Lung (tissue), 11 donors: ENCODE measurements at regions not wholly inside any gene's neighbourhood (a gene's known extent, or its start where the extent isn't known, plus 50 kb on each side); places are given as distances from the start of the nearest gene placed in this dataset.
A peak's percentile ranks its signal among the peaks of the same experiment; 100 is the strongest.

ENCODE experiments used
- ATAC-seq: fragments of 200-7000 bp; cut with Tn5 transposase; one replicate; pipeline ENCODE4 v1.9.1; 2020; ENCODE audit warnings: moderate number of reproducible peaks; ENCODE audit not compliant: insufficient read depth, low FRiP score
- DNase-seq, 3 donors: peaks; one replicate each; pipeline ENCODE4 v3.0.0-alpha.2; 2013 to 2017
- H3K27ac ChIP-seq, 2 donors: one replicate each; pipeline ENCODE4 v1.5.1; 2013; ENCODE audit warnings: mild to moderate bottlenecking in 2 of 2, moderate library complexity in 2 of 2, control low read depth in 1 of 2, inconsistent platforms in 1 of 2, low read depth in 1 of 2, low read length in 1 of 2
- H3K27me3 ChIP-seq, 3 donors: one replicate each; pipeline ENCODE4 v1.5.1; 2013; ENCODE audit warnings: low read length in 2 of 3; ENCODE audit not compliant: control insufficient read depth in 3 of 3, insufficient read depth in 3 of 3
- H3K36me3 ChIP-seq, 4 donors: one replicate each; pipeline ENCODE4 v1.5.1; 2013; ENCODE audit warnings: low read length in 4 of 4, mild to moderate bottlenecking in 1 of 4, moderate library complexity in 1 of 4; ENCODE audit not compliant: control insufficient read depth in 4 of 4, insufficient read depth in 4 of 4
- H3K4me1 ChIP-seq, 5 donors: one replicate each; pipeline ENCODE4 v1.5.1; 2013; ENCODE audit warnings: low read length in 5 of 5, mild to moderate bottlenecking in 2 of 5, moderate library complexity in 1 of 5; ENCODE audit not compliant: control insufficient read depth in 5 of 5, insufficient read depth in 5 of 5
- H3K4me3 ChIP-seq: one replicate; pipeline ENCODE4 v1.5.1; 2013; ENCODE audit warnings: mild to moderate bottlenecking, control low read depth, moderate library complexity
- H3K9ac ChIP-seq, 2 donors: one replicate each; pipeline ENCODE4 v1.5.1; 2013; ENCODE audit warnings: low read length in 2 of 2, control low read depth in 1 of 2; ENCODE audit not compliant: insufficient read depth in 1 of 2
- H3K9me3 ChIP-seq, 4 donors: one replicate each; pipeline ENCODE4 v1.5.1; 2013; ENCODE audit warnings: low read length in 3 of 4, mild to moderate bottlenecking in 1 of 4, moderate library complexity in 1 of 4; ENCODE audit not compliant: control insufficient read depth in 4 of 4, insufficient read depth in 3 of 4
- WGBS, 2 donors: extraction: QIAGEN DNeasy Blood & Tissue Kit; methylation state at CpG; one replicate each; pipeline ENCODE4 v1.1.7; 2013; 5-methylcytosine and 5-hydroxymethylcytosine counted together
- TF ChIP-seq, protein P1 (sequence below): IDR thresholded peaks from 2 replicates; pipeline ENCODE4 v1.5.1; 2012; ENCODE audit warnings: mild to moderate bottlenecking; ENCODE audit errors: control extremely low read depth, extremely low read depth
- donor health status: control.
- donor health status: control.
- donor health status: Bipolar disorder and iron deficiency.
- donor health status: healthy.
- donor health status: DM: yes; HTN: yes; CAD: no.

DNA sequence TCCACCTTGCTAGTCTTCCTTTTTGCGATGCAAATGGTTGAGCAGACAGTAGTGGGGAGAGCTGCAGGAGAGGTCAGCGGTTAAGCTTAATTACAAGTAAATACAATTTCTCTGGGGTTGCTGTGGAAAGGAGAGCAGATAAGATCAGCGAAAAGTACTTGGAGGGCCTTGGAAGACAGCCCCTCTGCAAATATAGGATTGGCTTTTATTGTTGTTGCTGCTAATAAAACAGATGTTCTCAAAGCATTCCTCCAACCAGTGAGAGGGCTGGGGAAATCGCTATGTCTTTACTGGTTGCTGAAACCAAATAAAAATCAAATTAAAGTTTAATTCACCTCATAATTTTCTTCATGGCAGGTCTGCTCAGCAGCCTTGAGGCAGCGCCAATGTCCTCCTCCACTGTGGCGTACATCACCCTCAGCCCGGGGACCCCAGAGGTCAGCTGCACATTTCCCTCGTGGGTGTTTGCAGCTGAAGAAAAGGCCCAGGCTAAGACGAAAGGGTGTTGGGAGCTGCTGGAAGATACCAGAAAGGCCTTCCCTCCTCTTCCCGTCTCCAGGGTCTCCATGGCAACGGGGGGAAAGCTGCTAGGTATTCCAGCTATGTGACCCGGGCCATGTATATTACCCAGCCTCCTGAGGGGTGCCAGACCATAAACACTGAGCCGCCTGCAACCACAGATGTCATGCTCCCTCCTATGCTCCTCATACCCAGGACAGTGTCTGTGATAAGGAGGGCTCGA is 54.6 kb upstream of the POU2F1 start:
- TF ChIP-seq, protein P1, sequence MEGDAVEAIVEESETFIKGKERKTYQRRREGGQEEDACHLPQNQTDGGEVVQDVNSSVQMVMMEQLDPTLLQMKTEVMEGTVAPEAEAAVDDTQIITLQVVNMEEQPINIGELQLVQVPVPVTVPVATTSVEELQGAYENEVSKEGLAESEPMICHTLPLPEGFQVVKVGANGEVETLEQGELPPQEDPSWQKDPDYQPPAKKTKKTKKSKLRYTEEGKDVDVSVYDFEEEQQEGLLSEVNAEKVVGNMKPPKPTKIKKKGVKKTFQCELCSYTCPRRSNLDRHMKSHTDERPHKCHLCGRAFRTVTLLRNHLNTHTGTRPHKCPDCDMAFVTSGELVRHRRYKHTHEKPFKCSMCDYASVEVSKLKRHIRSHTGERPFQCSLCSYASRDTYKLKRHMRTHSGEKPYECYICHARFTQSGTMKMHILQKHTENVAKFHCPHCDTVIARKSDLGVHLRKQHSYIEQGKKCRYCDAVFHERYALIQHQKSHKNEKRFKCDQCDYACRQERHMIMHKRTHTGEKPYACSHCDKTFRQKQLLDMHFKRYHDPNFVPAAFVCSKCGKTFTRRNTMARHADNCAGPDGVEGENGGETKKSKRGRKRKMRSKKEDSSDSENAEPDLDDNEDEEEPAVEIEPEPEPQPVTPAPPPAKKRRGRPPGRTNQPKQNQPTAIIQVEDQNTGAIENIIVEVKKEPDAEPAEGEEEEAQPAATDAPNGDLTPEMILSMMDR, result no peak
- Histone ChIP-seq H3K9ac (no peak overlapping the region), H3K27ac (no peak overlapping the region), H3K27me3 (peaks cover 0 to 12% (median 8%) of the 10 kb centered on the region in 3 donors), H3K36me3 (no peaks in the 10 kb centered on the region), H3K4me1 (peaks cover 0 to 28% (median 9%) of the 10 kb centered on the region in 5 donors), H3K9me3 (peaks cover 0 to 2% (median 0%) of the 10 kb centered on the region in 4 donors), H3K4me3 (no peak overlapping the region)
- ATAC-seq (no peak), DNase-seq (peak; percentile 55 to 82 (median 79))
- WGBS, 2 donors, result 57 to 67% methylated on average over 14 of the region's 14 CpGs

DNA sequence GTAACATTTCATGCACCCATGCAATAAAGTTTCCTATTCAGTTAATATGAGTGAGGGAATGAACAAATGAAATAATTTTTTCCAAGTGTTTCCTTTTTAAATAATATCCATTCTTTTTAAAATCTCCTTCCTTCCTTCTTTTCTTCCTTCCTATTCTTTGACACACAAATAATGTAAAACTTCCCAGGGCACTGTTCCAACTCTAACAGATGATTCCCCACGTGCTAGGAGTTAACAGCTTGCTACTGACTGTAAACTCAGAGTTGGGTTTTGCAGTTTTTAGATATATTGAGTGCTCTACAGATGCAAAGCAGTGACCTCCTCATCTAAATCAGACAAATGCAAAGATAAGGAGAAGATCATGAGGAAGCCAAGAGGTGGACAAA is 54.0 kb upstream of the POU2F1 start:
- Histone ChIP-seq H3K9ac (no peak overlapping the region), H3K36me3 (no peaks in the 10 kb centered on the region), H3K9me3 (peaks cover 0 to 2% (median 0%) of the 10 kb centered on the region in 4 donors), H3K27me3 (peaks cover 0 to 12% (median 8%) of the 10 kb centered on the region in 3 donors), H3K4me3 (no peak overlapping the region), H3K4me1 (peaks cover 0 to 28% (median 9%) of the 10 kb centered on the region in 5 donors), H3K27ac (no peak overlapping the region)
- WGBS, 2 donors, result 10 to 19% methylated on average over 1 of the region's 1 CpG
- peak; percentile 24 to 75 (median 75) for DNase-seq
- ATAC-seq, result no peak
- TF ChIP-seq, protein P1, result no peak

DNA sequence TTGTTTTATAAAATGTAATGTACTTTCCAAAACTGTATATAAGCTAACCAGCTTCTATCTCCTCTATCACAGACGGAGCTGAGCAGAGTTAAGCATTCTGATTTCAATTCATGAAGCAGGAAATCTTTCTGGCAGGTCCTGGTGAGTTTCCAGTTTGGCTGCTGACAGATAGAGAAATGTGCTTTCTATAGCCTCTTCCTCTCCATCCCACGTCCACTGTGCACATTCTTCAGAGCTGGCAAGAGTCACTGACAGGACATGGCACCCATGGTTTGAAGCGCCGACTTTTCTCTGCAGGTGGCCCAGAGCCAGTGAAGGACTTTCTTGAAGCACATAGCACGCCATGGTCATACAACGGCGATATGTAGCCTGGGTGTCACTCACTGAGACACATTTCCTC is 52.3 kb upstream of the POU2F1 start:
- no peaks in the 10 kb centered on the region for H3K36me3 ChIP-seq
- ATAC-seq, result no peak
- peaks cover 0 to 19% (median 9%) of the 10 kb centered on the region in 5 donors for H3K4me1 ChIP-seq
- peaks cover 0 to 12% (median 8%) of the 10 kb centered on the region in 3 donors for H3K27me3 ChIP-seq
- WGBS, 2 donors, result 32 to 83% methylated on average over 7 of the region's 7 CpGs
- H3K9me3 ChIP-seq, result peaks cover 0 to 2% (median 0%) of the 10 kb centered on the region in 4 donors
- H3K27ac ChIP-seq, result no peak overlapping the region
- TF ChIP-seq, protein P1, result no peak
- no peak for DNase-seq
- H3K4me3 ChIP-seq, result no peak overlapping the region
- no peak overlapping the region for H3K9ac ChIP-seq

DNA sequence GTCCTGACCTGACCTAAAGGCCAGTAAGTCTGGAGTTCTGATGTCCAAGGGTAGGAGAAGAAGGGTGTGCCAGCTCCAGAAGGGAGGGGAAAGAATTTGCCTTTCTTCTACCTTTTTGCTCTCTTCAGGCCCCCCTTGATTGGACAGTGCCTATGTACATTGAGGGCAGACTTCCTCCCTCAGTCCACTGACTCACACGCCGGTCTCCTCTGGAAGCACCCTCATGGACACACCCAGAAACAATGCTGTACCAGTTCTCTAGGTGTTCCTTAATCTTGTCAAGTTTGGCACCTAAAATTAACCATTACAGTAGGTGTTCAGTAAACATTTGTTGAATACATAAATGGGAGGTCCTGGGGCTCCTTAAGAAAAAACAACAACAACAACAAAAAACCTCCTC is 51.0 kb upstream of the POU2F1 start:
- Histone ChIP-seq H3K9me3 (peaks cover 0 to 2% (median 0%) of the 10 kb centered on the region in 4 donors), H3K4me1 (peaks cover 0 to 17% (median 9%) of the 10 kb centered on the region in 5 donors), H3K27ac (no peak overlapping the region), H3K27me3 (peaks cover 0 to 12% (median 8%) of the 10 kb centered on the region in 3 donors), H3K9ac (no peak overlapping the region), H3K36me3 (no peaks in the 10 kb centered on the region), H3K4me3 (no peak overlapping the region)
- TF ChIP-seq, protein P1, result no peak
- ATAC-seq (no peak), DNase-seq (no peak)
- 86 to 92% methylated on average over 2 of the region's 2 CpGs for WGBS, 2 donors
